ENCODE measurements at regions not wholly inside any gene's neighbourhood (a gene's known extent, or its start where the extent isn't known, plus 50 kb on each side); places are given as distances from the start of the nearest gene placed in this dataset.

DNA sequence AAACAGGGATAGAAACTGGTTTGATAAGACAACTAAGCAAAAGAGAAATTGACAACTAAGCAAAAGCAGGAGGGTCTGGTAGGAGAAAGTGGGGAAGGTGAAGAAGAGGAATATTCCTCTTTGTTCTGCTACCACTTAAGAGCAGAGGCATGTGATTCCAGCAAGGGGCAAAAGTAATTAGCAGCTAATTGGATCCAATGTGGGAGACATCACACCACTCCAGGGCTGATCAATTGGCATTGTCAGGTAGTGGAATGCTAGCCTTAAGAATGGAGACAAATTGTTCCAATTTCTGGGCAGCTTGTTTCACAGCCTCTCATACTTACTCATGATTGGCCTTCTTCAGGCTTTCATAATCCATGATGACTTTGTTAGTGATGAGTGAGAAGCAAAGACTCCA lies 547.1 kb upstream of the GCFC2 start:
- H4K20me1 ChIP-seq (ENCODE audit: control insufficient read depth, insufficient read depth, low read depth, low read length), result no peaks in the 10 kb centered on the region
- no peaks in the 10 kb centered on the region for H3K36me3 ChIP-seq (ENCODE audit: control insufficient read depth, low read length)
- no peaks in the 10 kb centered on the region for H3K9me2 ChIP-seq (replicated peaks; ENCODE audit: control insufficient read depth, low read length)
- H3K9me3 ChIP-seq (ENCODE audit: control insufficient read depth, insufficient read depth, low read length), result no peaks in the 10 kb centered on the region
- no peak overlapping the region for H3K4me3 ChIP-seq (ENCODE audit: low read length)
- no peaks in the 10 kb centered on the region for H3F3A ChIP-seq (ENCODE audit: control insufficient read depth, insufficient read depth)
- no peak overlapping the region for H3K27ac ChIP-seq (ENCODE audit: low read depth, low read length)
- TF ChIP-seq, protein P1, sequence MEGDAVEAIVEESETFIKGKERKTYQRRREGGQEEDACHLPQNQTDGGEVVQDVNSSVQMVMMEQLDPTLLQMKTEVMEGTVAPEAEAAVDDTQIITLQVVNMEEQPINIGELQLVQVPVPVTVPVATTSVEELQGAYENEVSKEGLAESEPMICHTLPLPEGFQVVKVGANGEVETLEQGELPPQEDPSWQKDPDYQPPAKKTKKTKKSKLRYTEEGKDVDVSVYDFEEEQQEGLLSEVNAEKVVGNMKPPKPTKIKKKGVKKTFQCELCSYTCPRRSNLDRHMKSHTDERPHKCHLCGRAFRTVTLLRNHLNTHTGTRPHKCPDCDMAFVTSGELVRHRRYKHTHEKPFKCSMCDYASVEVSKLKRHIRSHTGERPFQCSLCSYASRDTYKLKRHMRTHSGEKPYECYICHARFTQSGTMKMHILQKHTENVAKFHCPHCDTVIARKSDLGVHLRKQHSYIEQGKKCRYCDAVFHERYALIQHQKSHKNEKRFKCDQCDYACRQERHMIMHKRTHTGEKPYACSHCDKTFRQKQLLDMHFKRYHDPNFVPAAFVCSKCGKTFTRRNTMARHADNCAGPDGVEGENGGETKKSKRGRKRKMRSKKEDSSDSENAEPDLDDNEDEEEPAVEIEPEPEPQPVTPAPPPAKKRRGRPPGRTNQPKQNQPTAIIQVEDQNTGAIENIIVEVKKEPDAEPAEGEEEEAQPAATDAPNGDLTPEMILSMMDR (IDR thresholded peaks at IDR 0.05; ENCODE audit: low read depth, low read length, poor library complexity, severe bottlenecking), result no peak
- no peak for TF ChIP-seq EZH2phosphoT487 (IDR thresholded peaks at IDR 0.05; ENCODE audit: borderline replicate concordance, low read length)
- H3K27me3 ChIP-seq (ENCODE audit: control insufficient read depth, low read length), result no peaks in the 10 kb centered on the region
- H3K4me1 ChIP-seq (ENCODE audit: control insufficient read depth, low read length), result no peaks in the 10 kb centered on the region
- no peak overlapping the region for H3K4me2 ChIP-seq (ENCODE audit: low read length)
- no peaks in the 10 kb centered on the region for H3K79me2 ChIP-seq (ENCODE audit: control insufficient read depth, low read length)

DNA sequence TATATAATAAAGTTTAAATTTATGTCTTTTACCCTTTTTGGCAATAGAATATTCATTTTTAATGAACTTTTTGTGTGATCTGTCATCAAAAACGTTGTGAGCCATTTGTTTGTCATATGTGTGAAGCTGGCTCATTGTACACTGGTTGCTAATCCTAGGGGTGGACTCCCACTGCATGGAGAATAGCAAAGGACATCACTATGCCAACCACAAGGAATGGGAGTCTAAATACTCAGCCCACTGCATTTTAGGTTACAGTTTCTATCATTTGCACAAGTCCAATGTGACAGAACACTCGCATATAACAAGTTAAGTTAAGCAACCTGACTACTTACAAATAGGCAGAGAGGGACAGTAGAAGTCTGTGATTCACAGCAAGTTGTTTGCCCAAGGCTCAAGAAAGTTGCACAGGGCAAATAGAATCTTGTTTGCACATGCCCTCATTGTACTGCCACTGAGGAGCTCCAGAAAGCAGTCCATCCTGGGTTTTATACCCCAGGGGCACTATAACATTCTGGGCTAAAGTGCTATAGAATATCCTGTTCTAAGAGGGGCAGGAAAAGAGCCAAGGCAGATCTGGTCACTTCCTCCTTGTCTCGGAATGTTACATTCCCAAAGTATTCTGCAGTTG lies 545.9 kb upstream of the GCFC2 start:
- H3K4me2 ChIP-seq (ENCODE audit: low read length), result no peak overlapping the region
- no peaks in the 10 kb centered on the region for H3K4me1 ChIP-seq (ENCODE audit: control insufficient read depth, low read length)
- no peaks in the 10 kb centered on the region for H3K9me2 ChIP-seq (replicated peaks; ENCODE audit: control insufficient read depth, low read length)
- H3K4me3 ChIP-seq (ENCODE audit: low read length), result no peak overlapping the region
- no peaks in the 10 kb centered on the region for H3K36me3 ChIP-seq (ENCODE audit: control insufficient read depth, low read length)
- no peak for TF ChIP-seq EZH2phosphoT487 (IDR thresholded peaks at IDR 0.05; ENCODE audit: borderline replicate concordance, low read length)
- TF ChIP-seq, protein P1 (IDR thresholded peaks at IDR 0.05; ENCODE audit: low read depth, low read length, poor library complexity, severe bottlenecking), result no peak
- no peaks in the 10 kb centered on the region for H3K79me2 ChIP-seq (ENCODE audit: control insufficient read depth, low read length)
- H3K9me3 ChIP-seq (ENCODE audit: control insufficient read depth, insufficient read depth, low read length), result no peaks in the 10 kb centered on the region
- no peaks in the 10 kb centered on the region for H3K27me3 ChIP-seq (ENCODE audit: control insufficient read depth, low read length)
- no peaks in the 10 kb centered on the region for H3F3A ChIP-seq (ENCODE audit: control insufficient read depth, insufficient read depth)
- H4K20me1 ChIP-seq (ENCODE audit: control insufficient read depth, insufficient read depth, low read depth, low read length), result no peaks in the 10 kb centered on the region
- H3K27ac ChIP-seq (ENCODE audit: low read depth, low read length), result no peak overlapping the region

DNA sequence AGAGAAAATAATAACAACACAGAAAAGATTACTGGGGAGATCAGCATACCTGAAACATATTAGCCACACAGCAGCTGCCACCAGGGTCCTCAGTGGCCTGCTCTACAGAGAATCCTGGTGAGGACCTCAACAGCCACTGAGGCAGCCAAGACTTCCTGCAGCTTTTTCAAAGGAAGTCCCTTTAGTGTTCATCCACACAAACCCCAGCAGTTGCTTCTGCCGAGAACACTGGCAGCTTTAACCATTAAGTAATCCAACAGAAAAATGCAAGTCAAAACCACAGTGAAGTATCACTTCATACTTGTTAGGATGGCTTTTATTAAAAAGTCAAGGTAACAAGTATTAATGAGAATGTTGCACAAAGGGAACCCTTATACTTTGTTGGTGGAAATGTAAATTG lies 542.0 kb upstream of the GCFC2 start:
- Histone ChIP-seq H4K20me1 (ENCODE audit: control insufficient read depth, insufficient read depth, low read depth, low read length) (no peaks in the 10 kb centered on the region), H3K79me2 (ENCODE audit: control insufficient read depth, low read length) (no peaks in the 10 kb centered on the region), H3F3A (ENCODE audit: control insufficient read depth, insufficient read depth) (no peaks in the 10 kb centered on the region), H3K9me3 (ENCODE audit: control insufficient read depth, insufficient read depth, low read length) (no peaks in the 10 kb centered on the region), H3K4me2 (ENCODE audit: low read length) (no peak overlapping the region), H3K9me2 (replicated peaks; ENCODE audit: control insufficient read depth, low read length) (no peaks in the 10 kb centered on the region), H3K27ac (ENCODE audit: low read depth, low read length) (no peak overlapping the region), H3K36me3 (ENCODE audit: control insufficient read depth, low read length) (no peaks in the 10 kb centered on the region), H3K4me3 (ENCODE audit: low read length) (no peak overlapping the region), H3K4me1 (ENCODE audit: control insufficient read depth, low read length) (no peaks in the 10 kb centered on the region), H3K27me3 (ENCODE audit: control insufficient read depth, low read length) (no peaks in the 10 kb centered on the region)
- TF ChIP-seq EZH2phosphoT487 (IDR thresholded peaks at IDR 0.05; ENCODE audit: borderline replicate concordance, low read length), result no peak
- TF ChIP-seq, protein P1 (IDR thresholded peaks at IDR 0.05; ENCODE audit: low read depth, low read length, poor library complexity, severe bottlenecking), result no peak
